ENCODE measurements at regions not wholly inside any gene's neighbourhood (a gene's known extent, or its start where the extent isn't known, plus 50 kb on each side); places are given as distances from the start of the nearest gene placed in this dataset.
"Not testable (repeated sequence)": the region's sequence is repeated elsewhere in the genome, so short reads cannot be mapped to it uniquely, and the experiment has no call there.

DNA sequence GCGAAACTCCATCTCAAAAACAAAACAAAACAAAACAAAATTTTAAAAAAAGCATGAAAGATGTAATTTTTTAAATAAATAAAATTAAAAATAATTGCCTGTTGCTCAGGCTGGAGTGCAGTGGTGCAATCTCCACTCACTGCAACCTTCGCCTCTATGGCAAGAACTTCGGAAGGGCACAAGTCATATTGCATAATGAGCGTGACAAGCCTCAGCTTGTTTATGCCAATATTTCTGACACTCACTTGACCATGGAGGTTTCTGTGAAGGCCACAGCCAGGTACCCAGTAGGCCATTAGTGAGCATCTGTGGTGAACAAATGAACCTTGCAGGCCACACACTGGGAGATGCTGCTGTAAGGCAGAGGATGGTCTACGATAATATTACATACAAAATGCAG, 106.1 kb upstream of the KMT2C start:
- no peak for DNase-seq

- not testable (repeated sequence) for DNase-seq
These were observed 103.3 kb upstream of the KMT2C start for GRCh38 chr7:152539190-152539495.

DNA sequence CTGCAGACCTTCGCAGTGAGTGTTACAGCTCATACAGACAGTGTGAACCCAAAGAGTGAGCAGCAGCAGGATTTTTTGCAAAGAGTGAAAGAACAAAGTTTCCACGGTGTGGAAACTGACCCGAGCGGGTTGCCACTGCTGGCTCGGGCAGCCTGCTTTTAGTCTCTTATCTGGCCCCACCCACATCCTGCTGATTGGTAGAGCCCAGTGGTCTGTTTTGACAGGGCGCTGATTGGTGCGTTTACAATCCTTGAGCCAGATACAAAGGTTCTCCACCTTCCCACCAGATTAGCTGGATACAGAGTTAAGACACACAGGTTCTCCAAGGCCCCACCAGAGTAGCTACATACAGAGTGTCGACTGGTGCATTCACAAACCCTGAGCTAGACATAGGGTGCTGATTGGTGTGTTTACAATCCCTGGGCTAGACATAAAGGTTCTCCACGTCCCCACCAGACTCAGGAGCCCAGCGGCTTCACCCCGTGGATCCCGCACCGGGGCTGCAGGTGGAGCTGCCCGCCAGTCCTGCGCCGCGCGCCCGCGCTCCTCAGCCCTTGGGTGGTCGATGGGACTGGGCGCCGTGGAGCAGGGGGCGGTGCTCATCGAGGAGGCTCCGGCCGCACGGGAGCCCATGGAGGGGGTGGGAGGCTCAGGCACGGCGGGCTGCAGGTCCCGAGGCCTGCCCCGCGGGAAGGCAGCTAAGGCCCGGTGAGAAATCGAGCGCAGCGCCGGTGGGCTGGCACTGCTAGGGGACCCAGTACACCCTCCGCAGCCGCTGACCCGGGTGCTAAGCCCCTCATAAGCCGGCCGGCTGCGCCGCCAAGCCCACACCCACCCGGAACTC, 102.8 kb upstream of the KMT2C start:
- DNase-seq = not testable (repeated sequence)

DNA sequence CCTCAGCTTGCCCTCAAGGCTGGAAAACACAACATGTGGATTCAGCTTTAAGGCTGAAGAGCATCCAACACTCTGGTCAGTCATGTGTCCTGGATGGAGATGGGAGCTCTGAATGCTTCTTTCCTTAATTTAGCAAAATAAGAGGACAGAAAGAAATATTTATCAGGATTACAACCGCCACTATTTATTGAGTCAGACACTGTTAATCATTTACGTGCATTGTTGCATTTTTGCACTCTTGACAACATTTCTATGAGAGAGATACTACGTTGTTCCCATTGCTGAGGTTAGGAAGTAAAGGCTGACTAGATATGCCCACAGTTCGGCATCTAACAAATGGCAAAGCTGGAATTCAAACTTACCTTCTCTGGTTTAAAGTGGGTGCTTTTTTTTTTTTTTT, 101.8 kb upstream of the KMT2C start:
- DNase-seq = no peak

DNA sequence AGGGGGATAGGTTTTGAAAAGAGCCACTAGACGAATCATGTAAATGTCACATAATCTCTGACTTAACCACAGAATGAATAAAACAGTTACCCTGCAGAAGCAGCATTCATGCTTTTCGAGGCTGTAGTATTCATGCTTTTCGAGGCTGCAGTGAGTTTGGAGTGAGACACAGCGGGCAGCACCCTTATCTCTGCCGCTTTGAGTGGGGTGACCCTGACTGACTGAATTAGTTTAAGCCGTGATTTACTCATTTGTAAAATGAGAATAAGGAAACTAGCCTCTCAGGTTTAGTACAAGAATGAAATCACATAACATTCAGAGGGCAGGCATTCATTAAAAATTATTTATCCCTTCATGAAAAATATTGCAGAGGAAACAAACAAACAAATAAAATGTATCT, 92.8 kb upstream of the KMT2C start:
- no peak for DNase-seq

GRCh38 chr7:152527610-152528032, 91.8 kb upstream of the KMT2C start:
- DNase-seq = peak; percentile 73

DNA sequence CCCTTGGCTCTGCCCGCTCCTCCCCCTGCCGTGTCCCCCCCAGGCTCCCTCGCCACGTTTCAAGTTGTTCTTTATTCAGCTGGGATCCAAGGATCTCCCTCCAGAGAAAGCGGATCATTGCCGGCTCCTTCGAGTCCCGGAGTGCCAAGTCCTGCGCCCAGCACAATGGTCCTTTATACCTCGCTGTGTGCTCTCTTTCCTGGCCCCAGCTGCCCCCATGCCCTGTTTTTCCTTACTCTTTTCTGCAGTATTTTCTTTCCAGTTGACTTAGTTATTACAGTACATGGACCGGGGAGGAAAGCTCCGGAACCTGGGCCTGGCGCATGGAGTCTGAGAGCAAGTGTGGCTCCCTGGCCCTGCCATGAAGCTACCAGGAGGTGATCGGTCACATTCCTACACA, 88.1 kb upstream of the KMT2C start:
- peak; percentile 8 for DNase-seq

- peak; percentile 94 for DNase-seq
These were observed 86.8 kb upstream of the KMT2C start for GRCh38 chr7:152522571-152523067.

- no peak for DNase-seq
These were observed 85.9 kb upstream of the KMT2C start for GRCh38 chr7:152521420-152522337.

DNA sequence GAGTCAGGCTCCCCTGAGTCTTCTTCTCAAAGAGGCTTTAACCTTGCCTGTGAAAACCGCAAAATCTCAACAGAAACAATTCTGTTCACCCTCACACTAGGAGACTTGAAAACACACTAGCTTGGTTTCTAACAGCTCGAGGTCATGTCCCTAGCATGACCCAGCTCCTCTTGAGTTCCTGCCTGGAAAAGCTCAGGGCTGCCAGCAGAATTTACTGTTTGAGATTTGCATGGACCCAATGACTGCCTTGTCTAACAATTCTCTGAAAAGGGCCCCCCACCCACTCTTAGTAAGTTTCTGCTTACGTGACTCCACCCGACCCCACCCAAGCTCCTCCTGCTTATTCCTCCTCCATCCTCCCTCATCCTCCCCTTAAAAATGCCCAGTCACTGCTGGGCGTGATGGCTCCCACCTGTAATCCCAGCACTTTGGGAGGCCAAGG, 85.1 kb upstream of the KMT2C start:
- peak; percentile 4 for DNase-seq

GRCh38 chr7:152519290-152519689, 83.5 kb upstream of the KMT2C start:
- no peak for DNase-seq

- no peak for DNase-seq
These were observed 80.4 kb upstream of the KMT2C start for GRCh38 chr7:152516216-152516615.

- DNase-seq = not testable (repeated sequence)
These were observed 79.6 kb upstream of the KMT2C start for GRCh38 chr7:152515266-152515950.

GRCh38 chr7:152514771-152515105, 78.9 kb upstream of the KMT2C start:
- DNase-seq = no peak

- DNase-seq = peak; percentile 2
These were observed 78.3 kb upstream of the KMT2C start for GRCh38 chr7:152513861-152514770.

GRCh38 chr7:152512706-152513105, 76.9 kb upstream of the KMT2C start:
- DNase-seq = no peak

DNA sequence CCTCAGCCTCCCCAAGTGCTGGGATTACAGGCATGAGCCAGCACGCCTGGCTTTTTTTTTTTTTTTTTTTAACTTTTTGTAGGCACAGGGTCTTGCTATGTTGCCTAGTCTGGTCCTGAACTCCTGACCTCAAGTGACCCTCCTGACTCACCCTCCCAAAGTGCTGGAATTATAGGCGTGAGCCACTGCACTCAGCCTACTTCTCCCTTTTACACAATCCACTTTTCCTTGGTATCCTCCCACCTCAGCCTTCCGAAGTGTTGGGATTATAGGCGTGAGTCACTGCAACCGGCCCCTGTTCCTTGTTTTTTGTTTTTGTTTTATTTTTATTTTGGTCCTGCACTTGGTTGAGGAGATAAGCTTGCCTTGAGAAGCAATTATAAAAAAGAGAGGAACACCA, 75.9 kb upstream of the KMT2C start:
- no peak for DNase-seq

- no peak for DNase-seq
These were observed 72.9 kb upstream of the KMT2C start for GRCh38 chr7:152508701-152509100.

- no peak for DNase-seq
These were observed 69.8 kb upstream of the KMT2C start for GRCh38 chr7:152505606-152506005.

DNA sequence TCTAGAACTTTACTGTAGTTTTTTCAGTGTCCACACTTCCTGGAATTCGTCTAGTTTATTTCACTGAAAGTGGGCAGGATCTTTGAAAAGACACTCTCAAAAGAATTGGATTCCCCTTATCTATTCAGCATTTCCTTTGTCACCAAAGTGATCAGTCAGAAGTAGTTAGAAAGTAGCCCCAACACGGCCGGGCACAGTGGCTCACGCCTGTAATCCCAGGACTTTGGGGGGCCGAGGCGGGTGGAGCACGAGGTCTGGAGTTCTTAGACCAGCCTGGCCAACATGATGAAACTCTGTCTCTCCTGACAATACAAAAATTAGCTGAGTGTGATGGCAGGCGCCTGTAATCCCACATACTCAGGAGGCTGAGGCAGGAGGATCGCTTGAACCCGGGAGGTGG, 69.0 kb upstream of the KMT2C start:
- no peak for DNase-seq

DNA sequence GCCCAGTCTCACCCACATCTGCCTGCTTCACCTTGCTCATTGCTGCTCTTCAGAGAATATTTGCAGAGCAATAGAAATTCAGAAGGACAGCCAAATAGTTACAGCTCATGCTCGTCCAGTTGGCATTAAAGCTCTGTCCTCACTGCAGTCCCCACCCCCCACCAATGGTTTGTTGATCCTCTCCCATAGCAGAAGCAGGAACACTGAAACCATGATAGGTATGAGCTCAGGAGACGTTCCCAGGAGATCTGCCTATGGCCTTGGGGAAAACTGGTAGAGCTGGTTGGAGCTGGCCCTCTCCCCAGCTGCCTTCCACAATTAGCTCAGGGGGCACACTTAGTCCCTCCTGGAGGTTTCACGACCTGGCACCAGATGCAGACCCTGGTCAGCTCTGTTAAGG, 68.6 kb upstream of the KMT2C start:
- peak; percentile 17 for DNase-seq

All from tongue (tissue), 1 donor.